ENCODE measurements at regions not wholly inside any gene's neighbourhood (a gene's known extent, or its start where the extent isn't known, plus 50 kb on each side); places are given as distances from the start of the nearest gene placed in this dataset.

GRCh38 chr17:79232957-79233356, 158.3 kb downstream of the ENGASE start:
- TF ChIP-seq, protein P1, sequence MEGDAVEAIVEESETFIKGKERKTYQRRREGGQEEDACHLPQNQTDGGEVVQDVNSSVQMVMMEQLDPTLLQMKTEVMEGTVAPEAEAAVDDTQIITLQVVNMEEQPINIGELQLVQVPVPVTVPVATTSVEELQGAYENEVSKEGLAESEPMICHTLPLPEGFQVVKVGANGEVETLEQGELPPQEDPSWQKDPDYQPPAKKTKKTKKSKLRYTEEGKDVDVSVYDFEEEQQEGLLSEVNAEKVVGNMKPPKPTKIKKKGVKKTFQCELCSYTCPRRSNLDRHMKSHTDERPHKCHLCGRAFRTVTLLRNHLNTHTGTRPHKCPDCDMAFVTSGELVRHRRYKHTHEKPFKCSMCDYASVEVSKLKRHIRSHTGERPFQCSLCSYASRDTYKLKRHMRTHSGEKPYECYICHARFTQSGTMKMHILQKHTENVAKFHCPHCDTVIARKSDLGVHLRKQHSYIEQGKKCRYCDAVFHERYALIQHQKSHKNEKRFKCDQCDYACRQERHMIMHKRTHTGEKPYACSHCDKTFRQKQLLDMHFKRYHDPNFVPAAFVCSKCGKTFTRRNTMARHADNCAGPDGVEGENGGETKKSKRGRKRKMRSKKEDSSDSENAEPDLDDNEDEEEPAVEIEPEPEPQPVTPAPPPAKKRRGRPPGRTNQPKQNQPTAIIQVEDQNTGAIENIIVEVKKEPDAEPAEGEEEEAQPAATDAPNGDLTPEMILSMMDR (conservative IDR thresholded peaks at IDR 0.05): no peak
- no peak for TF ChIP-seq EZH2 (IDR thresholded peaks at IDR 0.05; ENCODE audit: low read depth)
